SK-N-SH (cell line): ENCODE measurements at regions not wholly inside any gene's neighbourhood (a gene's known extent, or its start where the extent isn't known, plus 50 kb on each side); places are given as distances from the start of the nearest gene placed in this dataset.

Source experiments
- CTCF ChIA-PET: fragments of 300-600, 350-600 bp; formaldehyde crosslinking; extraction: SDS; loops from one replicate; lab custom pipeline; 2021; lab: Yijun Ruan, JAX
- POLR2A ChIA-PET: fragments of 350-600 bp; sonication (Branson Sonifier 250); formaldehyde crosslinking; extraction: SDS; loops from one replicate; lab custom pipeline; 2020; ENCODE audit warnings: antibody characterized with exemption, inconsistent platforms; lab: Yijun Ruan, JAX
- DNase-seq: peaks from one replicate; pipeline ENCODE4 v3.0.0; 2012
- H2AFZ ChIP-seq: fragments of 200-600 bp; sonication (generic); 2 replicates; pipeline ENCODE4 v1.8.1; 2016; ENCODE audit warnings: antibody characterized with exemption, mild to moderate bottlenecking, low read depth
- H3F3A ChIP-seq: fragments of 200-600 bp; sonication (generic); replicated peaks from 2 replicates; pipeline ENCODE3; 2016; ENCODE audit warnings: antibody characterized with exemption, mild to moderate bottlenecking; ENCODE audit not compliant: insufficient read depth
- H3K27ac ChIP-seq, 2 experiments: fragments of 200-500 bp in 1 of 2; fragments of 200-600 bp in 1 of 2; sonication (Bioruptor generic) in 1 of 2; sonication (generic), shearing (Covaris generic) in 1 of 2; 2 replicates each; pipeline versions ENCODE4 v1.5.1 to v1.6.1; 2014 to 2016; ENCODE audit warnings: low read depth in 2 of 2, inconsistent platforms in 1 of 2, low read length in 1 of 2, mild to moderate bottlenecking in 1 of 2, mixed read lengths in 1 of 2
- H3K27me3 ChIP-seq: fragments of 200-600 bp; sonication (generic), shearing (Covaris generic); 2 replicates; pipeline ENCODE4 v1.6.1; 2016; ENCODE audit warnings: mixed run types; ENCODE audit not compliant: insufficient read depth
- H3K36me3 ChIP-seq, 2 experiments: fragments of 200-500 bp in 1 of 2; fragments of 200-600 bp in 1 of 2; sonication (Bioruptor generic) in 1 of 2; sonication (generic) in 1 of 2; replicated peaks in 1 of 2; 2 replicates each; pipeline versions ENCODE3 to v1.5.1; 2014 to 2016; ENCODE audit warnings: low read length in 1 of 2, mild to moderate bottlenecking in 1 of 2; ENCODE audit not compliant: insufficient read depth in 2 of 2, control insufficient read depth in 1 of 2
- H3K4me1 ChIP-seq, 2 experiments: fragments of 200-500 bp in 1 of 2; fragments of 200-600 bp in 1 of 2; sonication (Bioruptor generic) in 1 of 2; sonication (generic), shearing (Covaris generic) in 1 of 2; 2 replicates each; pipeline versions ENCODE4 v1.5.1 to v1.6.1; 2014 to 2016; ENCODE audit warnings: low read depth in 1 of 2, low read length in 1 of 2, mixed run types in 1 of 2; ENCODE audit not compliant: insufficient read depth in 2 of 2, control insufficient read depth in 1 of 2
- H3K4me2 ChIP-seq: fragments of 200-600 bp; sonication (generic), shearing (Covaris generic); 2 replicates; pipeline ENCODE4 v1.6.1; 2017; ENCODE audit warnings: mixed run types
- H3K4me3 ChIP-seq, 2 experiments: fragments of 200-500 bp in 1 of 2; fragments of 200-600 bp in 1 of 2; sonication (Bioruptor generic) in 1 of 2; sonication (generic), shearing (Covaris generic) in 1 of 2; 2 replicates each; pipeline versions ENCODE4 v1.5.1 to v1.8.1; 2014 to 2016; ENCODE audit warnings: low read depth in 2 of 2, inconsistent platforms in 1 of 2, low read length in 1 of 2, mild to moderate bottlenecking in 1 of 2, mixed read lengths in 1 of 2, moderate library complexity in 1 of 2
- H3K79me2 ChIP-seq: fragments of 200-600 bp; sonication (generic); 2 replicates; pipeline ENCODE4 v1.8.1; 2017; ENCODE audit warnings: mild to moderate bottlenecking; ENCODE audit not compliant: insufficient read depth
- H3K9ac ChIP-seq: fragments of 200-600 bp; sonication (generic); 2 replicates; pipeline ENCODE4 v1.6.1; 2017; ENCODE audit warnings: mixed run types
- H3K9me2 ChIP-seq: fragments of 200-600 bp; sonication (generic); 2 replicates; pipeline ENCODE4 v1.6.1; 2017; ENCODE audit warnings: mixed run types
- H3K9me3 ChIP-seq: fragments of 200-600 bp; sonication (generic); 2 replicates; pipeline ENCODE4 v1.6.1; 2017; ENCODE audit warnings: mixed run types, mild to moderate bottlenecking, moderate library complexity
- H4K20me1 ChIP-seq: fragments of 200-600 bp; sonication (generic); 2 replicates; pipeline ENCODE4 v1.6.1; 2017; ENCODE audit warnings: mild to moderate bottlenecking, mixed run types; ENCODE audit not compliant: insufficient read depth
- CTCF ChIP-seq: fragments of 200-600 bp; sonication (generic); IDR thresholded peaks from 2 replicates; pipeline ENCODE4 v1.6.1; 2017; ENCODE audit warnings: antibody characterized with exemption, mild to moderate bottlenecking, moderate library complexity
- ELF1 ChIP-seq: IDR thresholded peaks from 2 replicates; pipeline ENCODE4 v1.4.0; 2012
- EZH2phosphoT487 ChIP-seq: fragments of 200-600 bp; sonication (generic); IDR thresholded peaks from 2 replicates; pipeline ENCODE4 v1.6.1; 2017; ENCODE audit warnings: low read depth, mixed run types, mild to moderate bottlenecking, antibody characterized with exemption, moderate library complexity, borderline replicate concordance
- GATA2 ChIP-seq: sonication (generic); formaldehyde crosslinking; IDR thresholded peaks from 2 replicates; pipeline ENCODE4 v1.5.0; 2020; ENCODE audit warnings: mild to moderate bottlenecking, missing genetic modification reagents
- IRF3 ChIP-seq: fragments of 150-350 bp; IDR thresholded peaks from 2 replicates; pipeline ENCODE4 v1.6.1; 2016; ENCODE audit warnings: mild to moderate bottlenecking, low read depth, low read length
- JUND ChIP-seq: IDR thresholded peaks from 2 replicates; pipeline ENCODE4 v1.4.0; 2012
- MAX ChIP-seq: IDR thresholded peaks from 2 replicates; pipeline ENCODE4 v1.4.0; 2012; ENCODE audit warnings: low read depth
- MEF2A ChIP-seq: IDR thresholded peaks from 2 replicates; pipeline ENCODE4 v1.4.0; 2012; ENCODE audit warnings: low read depth, borderline replicate concordance
- MXI1 ChIP-seq: IDR thresholded peaks from 2 replicates; pipeline ENCODE4 v1.6.1; 2012; ENCODE audit warnings: mild to moderate bottlenecking, low read depth, low read length, improper control_type of control experiment
- NFIC ChIP-seq: IDR thresholded peaks from 2 replicates; pipeline ENCODE4 v1.4.0; 2012; ENCODE audit warnings: borderline replicate concordance
- POLR2AphosphoS5 ChIP-seq: IDR thresholded peaks from 2 replicates; pipeline ENCODE4 v1.6.1; 2012; ENCODE audit warnings: low read depth, low read length
- RFX5 ChIP-seq: IDR thresholded peaks from 2 replicates; pipeline ENCODE4 v1.6.1; 2012; ENCODE audit warnings: mild to moderate bottlenecking, improper control_type of control experiment, low read length
- SMC3 ChIP-seq: IDR thresholded peaks from 2 replicates; pipeline ENCODE4 v1.6.1; 2012; ENCODE audit warnings: low read depth, low read length, improper control_type of control experiment
- TEAD4 ChIP-seq: IDR thresholded peaks from 2 replicates; pipeline ENCODE4 v1.4.0; 2012; ENCODE audit warnings: mild to moderate bottlenecking, borderline replicate concordance; ENCODE audit not compliant: insufficient read depth
- USF2 ChIP-seq: fragments of 150-350 bp; IDR thresholded peaks from 2 replicates; pipeline ENCODE4 v1.6.1; 2017; ENCODE audit warnings: antibody characterized with exemption, low read length, low read depth, borderline replicate concordance
- YY1 ChIP-seq: IDR thresholded peaks from 2 replicates; pipeline ENCODE4 v1.4.0; 2012; ENCODE audit warnings: low read depth, mild to moderate bottlenecking
- ZBTB33 ChIP-seq: IDR thresholded peaks from 2 replicates; pipeline ENCODE4 v1.4.0; 2012; ENCODE audit warnings: low read depth, borderline replicate concordance
- WGBS: methylation state at CpG from one replicate; pipeline ENCODE4 v1.1.6; 2017; ENCODE audit warnings: low lambda C conversion rate; 5-methylcytosine and 5-hydroxymethylcytosine counted together

- TF ChIP-seq ZBTB33 (no peak), EZH2phosphoT487 (no peak), MAX (no peak), GATA2 (CRISPR knock-in tag) (no peak)
Observed at GRCh38 chr16:87165151-87165550, 152.0 kb downstream of the C16orf95 start (continued).

- Histone ChIP-seq H3K79me2 (no peaks in the 10 kb centered on the region), H3K9me2 (no peaks in the 10 kb centered on the region), H3K27ac (no peak overlapping the region), H3K4me1 (no peaks in the 10 kb centered on the region), H3K27me3 (peaks cover 22% of the 10 kb centered on the region), H3K9ac (no peak overlapping the region), H4K20me1 (no peaks in the 10 kb centered on the region), H3K9me3 (no peaks in the 10 kb centered on the region), H3K4me2 (no peak overlapping the region), H3F3A (no peaks in the 10 kb centered on the region), H2AFZ (no peak overlapping the region), H3K36me3 (no peaks in the 10 kb centered on the region), H3K4me3 (no peak overlapping the region)
- WGBS, result 10% methylated on average over 9 of the region's 9 CpGs
- TF ChIP-seq TEAD4 (no peak), NFIC (no peak), CTCF (no peak), JUND (no peak), IRF3 (no peak)
- ChIA-PET CTCF (no interaction called here), POLR2A (no interaction called here)
- DNase-seq, result no peak
Observed at GRCh38 chr16:87165885-87166284, 151.3 kb downstream of the C16orf95 start.

GRCh38 chr16:87166321-87166720, 150.9 kb downstream of the C16orf95 start:
- Histone ChIP-seq H2AFZ (no peak overlapping the region), H3K27ac (no peak overlapping the region), H3K4me1 (no peaks in the 10 kb centered on the region), H3K4me2 (no peak overlapping the region), H3K4me3 (no peak overlapping the region), H3K36me3 (no peaks in the 10 kb centered on the region), H3K27me3 (peaks cover 17% of the 10 kb centered on the region), H3K9ac (no peak overlapping the region), H3K9me2 (no peaks in the 10 kb centered on the region), H3K79me2 (no peaks in the 10 kb centered on the region), H3K9me3 (no peaks in the 10 kb centered on the region), H4K20me1 (no peaks in the 10 kb centered on the region), H3F3A (no peaks in the 10 kb centered on the region)
- WGBS, result 57% methylated on average over 6 of the region's 9 CpGs
- DNase-seq, result no peak
- POLR2A ChIA-PET, result no interaction called here
- CTCF ChIA-PET, result no interaction called here
- TF ChIP-seq ELF1 (no peak), JUND (no peak), RFX5 (no peak), NFIC (no peak), MXI1 (no peak), SMC3 (no peak), GATA2 (CRISPR knock-in tag) (no peak), USF2 (no peak), YY1 (no peak), POLR2AphosphoS5 (no peak), MEF2A (no peak)
